Stimulated activated CD4-positive, alpha-beta T cell treated with anti-CD3 and anti-CD28 coated beads, Interleukin-4, amount 100 ng/mL, for 48 hours (primary cell): ENCODE measurements at regions not wholly inside any gene's neighbourhood (a gene's known extent, or its start where the extent isn't known, plus 50 kb on each side); places are given as distances from the start of the nearest gene placed in this dataset.
"Not testable (repeated sequence)": the region's sequence is repeated elsewhere in the genome, so short reads cannot be mapped to it uniquely, and the experiment has no call there.

Source experiments
- DNase-seq, 2 donors: peaks; one replicate each; pipeline ENCODE4 v3.0.0-alpha.2; 2020; ENCODE audit warnings: low read depth in 2 of 2

DNA sequence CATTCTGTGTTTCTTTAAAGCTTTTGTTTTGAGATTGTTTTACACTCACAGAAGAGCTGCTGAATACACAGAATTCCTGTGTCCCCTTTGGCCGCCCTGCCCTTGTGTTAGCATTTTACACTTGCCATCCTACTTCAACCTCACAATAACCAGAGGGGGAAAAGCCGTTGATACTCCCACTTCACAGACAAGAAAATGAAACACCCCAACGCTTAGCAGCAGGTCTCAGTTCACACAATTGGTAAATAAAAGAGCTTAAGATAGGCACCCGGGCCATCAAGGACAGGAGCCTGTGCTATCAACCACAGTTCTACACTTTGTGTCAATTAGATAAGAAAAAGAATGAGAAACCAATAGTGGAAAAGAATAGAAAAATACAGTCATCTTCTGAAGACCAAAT, 178.0 kb downstream of the SYK start:
- DNase-seq, result no peak

DNA sequence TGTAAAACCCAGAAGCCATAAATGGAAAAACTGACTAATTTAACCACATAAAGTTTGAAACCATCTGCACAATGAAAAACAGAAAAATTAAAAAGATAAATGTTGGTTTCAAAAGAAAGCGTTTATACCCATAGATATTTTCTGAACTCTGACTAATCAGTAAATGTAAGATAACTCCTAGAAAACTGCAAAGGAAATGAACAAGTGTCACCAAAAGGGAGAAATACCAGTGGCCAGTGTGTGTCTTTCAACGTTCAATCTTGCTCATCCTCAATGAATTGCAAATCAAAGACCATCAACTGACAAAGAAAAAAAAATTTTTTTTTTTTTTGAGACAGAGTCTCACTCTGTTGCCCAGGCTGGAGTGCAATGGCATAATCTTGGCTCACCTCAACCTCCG, 180.1 kb downstream of the SYK start:
- DNase-seq, result no peak

DNA sequence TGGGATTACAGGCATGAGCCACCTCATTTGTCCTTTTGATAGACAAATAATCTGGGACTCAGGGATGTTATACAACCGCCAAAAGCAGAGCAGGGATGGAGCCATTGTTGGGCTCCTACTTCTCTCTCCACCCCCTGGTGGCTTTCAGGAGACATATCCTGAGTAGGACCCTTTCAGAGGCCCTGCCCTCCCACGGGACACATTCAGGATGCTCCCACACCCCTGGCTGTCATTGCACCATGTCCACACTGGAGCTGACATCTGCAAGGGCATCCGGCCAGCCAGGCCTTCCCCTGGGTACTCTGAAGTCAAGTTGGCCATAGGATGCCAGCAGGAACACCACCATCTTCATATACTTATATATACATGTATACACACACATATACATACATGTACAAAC, 181.8 kb downstream of the SYK start:
- DNase-seq, result no peak

DNA sequence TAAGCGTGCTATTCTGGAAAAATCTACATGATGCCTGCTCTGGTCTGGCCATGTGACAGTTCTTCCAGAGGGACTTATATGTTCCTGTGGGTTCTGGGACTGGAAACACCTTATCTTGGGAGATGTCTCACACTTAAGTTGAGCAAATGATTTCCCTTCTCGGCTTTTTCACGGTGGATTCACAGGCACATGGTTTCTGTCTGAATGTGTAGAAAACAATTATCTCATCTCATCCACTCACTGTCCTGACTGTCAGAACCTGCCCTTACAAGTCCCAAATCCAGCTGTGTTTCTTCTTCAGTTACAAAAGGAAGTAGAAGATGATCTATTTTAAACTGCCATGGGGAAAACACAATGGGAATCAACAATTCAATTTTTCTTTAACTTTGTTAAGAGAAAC, 184.0 kb downstream of the SYK start:
- DNase-seq, result no peak

DNA sequence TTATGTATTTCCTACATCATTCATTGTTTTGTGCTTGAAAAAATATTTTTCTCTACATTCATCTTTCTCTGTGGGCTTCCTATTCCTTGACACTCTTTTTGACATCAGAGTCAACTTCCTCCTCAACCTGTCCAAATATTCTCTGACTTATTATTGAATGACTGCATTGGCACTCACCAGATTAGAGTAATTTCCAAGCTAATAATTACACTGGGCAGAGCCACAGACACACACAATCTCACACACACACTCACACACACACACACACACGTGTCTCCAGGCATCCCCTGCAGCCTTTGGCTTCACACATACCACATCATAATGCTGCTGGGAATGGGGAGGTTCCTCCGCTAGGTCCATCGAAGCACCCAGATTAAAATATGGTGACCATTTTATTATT, 184.5 kb downstream of the SYK start:
- DNase-seq, result no peak

DNA sequence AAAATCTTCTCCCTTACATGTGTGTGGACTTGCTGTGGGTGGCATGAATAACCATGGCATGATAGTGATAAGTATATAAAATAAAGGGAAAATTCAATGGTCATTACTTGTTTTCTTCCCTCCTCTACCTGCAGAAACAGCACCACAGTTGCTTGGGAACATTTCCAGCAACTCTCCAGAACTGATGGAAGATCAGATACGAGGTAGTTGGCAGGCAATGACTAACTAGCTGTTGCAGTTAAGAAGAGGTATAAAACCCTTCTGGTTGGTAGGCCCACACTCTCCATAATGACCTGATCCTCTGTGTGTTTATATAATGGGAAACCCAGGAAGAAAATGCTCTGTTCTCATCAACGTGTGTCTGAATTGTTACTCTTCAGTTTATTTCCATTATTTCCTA, 185.9 kb downstream of the SYK start:
- DNase-seq, result no peak

DNA sequence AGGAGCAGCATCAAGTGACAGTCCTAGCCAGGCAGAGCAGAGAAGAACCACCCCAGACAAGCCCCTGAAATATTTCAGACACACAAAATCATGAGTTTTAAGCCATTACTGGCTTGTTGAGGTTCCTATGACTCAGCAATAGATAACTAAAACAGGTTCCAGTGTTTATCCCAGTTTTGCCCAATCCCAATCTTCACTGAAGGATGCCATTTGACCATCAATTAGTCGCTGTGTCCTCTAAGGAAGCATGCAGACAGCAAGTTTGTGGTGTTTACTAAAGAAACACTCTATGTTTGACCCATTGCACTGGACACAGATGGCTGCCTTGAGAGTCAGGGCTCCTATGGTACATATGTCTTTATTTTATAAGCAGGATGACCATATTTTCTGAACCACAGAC, 186.7 kb downstream of the SYK start:
- no peak for DNase-seq

DNA sequence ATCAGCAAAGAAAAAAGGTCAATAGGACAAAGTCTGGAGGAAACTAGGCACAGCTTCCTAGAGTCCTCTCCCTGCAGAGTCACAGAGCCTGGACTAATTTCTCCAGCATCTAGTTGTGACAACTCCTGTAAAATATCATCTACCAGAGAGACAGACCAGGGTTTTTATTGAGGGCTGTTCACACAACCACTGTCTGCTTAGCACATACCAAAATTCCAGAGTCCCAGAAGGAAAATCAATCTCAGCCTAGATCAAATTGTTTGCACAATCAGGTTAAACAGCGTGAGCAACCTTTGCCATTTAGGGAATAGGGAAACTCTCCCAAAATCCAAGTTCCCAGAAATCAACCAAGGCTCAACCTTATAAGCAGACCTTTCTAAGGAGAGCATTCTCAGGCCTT, 190.3 kb downstream of the SYK start:
- DNase-seq, result no peak

DNA sequence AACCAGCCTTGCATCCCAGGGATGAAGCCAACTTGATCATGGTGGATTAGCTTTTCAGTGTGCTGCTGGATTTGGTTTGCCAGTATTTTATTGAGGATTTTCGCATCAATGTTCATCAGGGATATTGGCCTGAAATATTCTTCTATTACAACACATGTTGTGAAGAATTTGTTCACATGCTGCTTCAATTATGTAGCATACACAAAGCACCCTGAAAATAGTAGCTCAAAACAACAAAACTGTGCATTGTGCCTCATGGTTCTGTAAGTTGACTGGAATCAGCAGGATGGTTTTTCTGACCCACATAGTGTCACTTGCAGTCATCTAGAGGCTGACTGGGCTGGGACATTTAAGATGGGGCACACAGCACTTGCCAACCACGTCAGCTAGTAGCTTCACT, 193.9 kb downstream of the SYK start:
- DNase-seq, result no peak

DNA sequence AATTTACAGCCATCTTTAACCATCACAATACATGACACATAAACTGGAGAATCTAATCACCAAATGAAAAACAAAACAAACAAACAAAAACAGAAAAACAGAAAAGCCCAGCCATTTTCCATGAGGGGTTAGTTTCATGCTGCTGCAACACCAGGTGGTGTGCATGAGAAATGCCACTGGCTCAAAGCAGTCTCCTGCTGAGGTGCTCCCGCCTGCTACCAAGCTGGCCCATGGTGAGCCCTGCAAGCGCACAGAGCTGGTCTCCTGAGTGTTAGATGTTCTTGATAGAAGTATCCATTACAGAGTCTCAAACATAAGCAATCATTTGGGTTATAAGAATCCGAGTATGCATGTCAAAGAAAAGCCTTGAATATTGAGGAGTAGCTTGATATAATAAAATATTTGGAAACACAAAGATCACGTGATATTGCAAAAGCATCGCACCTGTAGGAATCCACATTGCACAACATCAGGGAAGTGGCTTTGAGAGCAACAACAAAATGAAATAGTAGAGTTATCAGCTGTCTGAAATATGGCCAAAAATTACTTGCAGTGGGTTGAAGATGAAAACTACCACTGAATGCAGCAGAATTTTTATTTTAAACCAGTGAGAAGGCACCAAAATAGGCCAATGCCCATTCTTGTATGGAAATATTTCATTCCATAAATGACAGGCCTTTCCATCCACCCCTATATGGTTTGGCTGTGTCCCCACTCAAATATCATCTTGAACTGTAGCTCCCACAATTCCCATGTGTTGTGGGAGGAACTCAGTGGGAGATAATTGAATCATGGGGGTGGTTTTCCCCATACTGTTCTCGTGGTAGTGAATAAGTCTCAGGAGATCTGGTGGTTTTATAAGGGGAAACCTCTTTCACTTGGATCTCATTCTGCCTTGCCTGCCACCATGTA, 194.8 kb downstream of the SYK start:
- DNase-seq, result no peak

DNA sequence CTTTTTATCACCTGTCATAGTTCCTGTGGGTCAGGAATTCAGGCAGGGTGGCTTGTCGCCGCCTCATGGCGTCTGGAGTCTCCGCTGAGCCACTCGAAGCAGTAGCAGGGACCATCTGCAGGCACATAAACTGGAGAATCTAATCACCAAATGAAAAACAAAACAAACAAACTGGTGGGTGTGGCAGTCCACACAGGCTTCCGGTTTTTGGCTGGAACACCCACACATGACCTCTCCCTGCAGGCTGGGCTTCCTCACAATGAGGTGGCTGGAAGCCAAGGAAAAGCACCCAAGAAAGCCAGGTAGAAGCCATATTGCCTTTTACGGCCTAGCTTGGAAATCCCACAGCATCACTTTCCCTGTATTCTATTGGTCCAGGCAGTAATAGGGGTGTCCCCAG, 197.0 kb downstream of the SYK start:
- no peak for DNase-seq

DNA sequence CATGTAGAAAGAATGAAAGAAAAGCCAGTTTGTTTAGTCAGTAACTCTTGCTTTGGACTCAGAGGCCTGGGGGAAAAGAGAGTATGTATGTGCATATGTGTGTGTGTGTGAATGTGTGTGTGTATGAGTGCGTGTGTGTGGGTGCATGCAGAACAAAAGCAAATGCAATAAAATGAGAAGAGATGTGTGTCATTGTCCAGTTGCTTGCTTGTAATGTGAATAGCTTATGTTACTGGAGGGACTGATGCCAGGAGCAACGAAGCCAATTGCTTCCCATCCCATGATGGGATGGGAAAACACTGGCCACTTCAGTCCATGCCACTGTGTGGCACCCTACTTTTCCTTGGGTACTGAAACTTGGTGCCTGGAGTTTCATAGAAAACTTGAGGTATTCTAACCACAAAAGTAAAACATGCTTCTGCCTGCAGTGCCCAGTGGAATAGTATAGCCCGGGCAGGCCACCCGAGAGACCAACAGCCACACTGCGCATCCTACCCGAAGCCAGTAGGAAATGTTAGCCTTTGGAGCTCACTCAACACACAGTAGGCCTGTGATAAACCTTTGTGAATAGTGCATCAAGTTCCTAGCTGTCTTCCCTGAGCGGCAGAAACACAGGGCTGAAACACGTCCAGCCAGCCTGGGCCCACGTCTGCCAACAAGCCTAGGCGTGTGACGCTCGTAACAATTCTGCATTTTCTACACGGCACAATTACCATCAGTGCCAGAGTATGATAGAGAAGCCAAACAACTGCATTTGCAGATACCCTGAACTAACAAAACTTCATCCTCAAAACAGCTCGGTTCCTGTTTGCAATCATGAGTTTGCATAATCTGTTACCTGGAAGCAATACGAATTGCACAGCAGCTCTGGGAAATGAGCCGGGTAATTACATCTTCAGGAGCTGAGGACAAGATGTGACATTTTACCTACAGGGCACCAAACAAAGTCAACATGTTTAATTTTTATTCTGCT, 198.1 kb downstream of the SYK start:
- DNase-seq, result no peak

DNA sequence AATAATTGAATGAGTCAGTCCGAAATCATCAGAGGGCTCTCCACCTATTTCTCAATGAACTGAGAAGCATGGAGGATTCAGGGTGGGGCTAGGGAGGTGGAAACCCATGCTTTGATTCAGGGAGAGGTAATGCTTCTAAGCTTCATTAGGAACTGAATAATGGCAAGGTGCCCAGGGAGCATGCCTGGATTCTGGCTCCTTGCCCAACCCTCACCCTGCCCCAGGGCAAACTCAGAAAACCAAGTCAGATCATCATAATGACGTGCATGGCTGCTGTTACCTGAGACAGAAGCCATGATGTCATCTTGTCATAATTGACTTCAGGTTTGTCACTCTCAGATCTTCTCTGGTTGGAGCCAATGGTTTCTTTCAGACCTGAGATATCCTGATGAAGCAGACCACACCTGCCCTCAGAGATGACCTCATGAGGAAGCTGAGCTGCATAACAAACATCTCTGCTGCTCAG, 199.6 kb downstream of the SYK start:
- DNase-seq, result no peak

DNA sequence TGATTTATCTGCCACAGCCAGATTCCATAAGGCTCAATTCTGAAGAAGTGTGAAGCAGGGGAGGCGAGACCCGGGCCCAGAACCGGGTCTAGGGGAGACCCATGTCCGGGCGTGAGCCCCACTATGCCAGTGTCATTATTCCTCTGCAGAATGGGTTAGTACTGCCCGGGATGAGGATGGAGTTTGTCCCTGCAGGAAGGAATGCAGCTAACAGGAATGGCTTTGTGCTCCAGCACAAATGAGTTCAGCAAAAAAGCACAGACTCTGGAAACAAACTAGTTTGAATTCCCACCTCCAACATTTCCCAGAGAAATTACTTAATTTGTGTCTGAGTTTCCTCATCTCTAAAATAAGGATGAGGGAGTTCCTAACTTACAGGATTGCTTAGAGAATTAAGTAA, 202.9 kb downstream of the SYK start:
- no peak for DNase-seq

DNA sequence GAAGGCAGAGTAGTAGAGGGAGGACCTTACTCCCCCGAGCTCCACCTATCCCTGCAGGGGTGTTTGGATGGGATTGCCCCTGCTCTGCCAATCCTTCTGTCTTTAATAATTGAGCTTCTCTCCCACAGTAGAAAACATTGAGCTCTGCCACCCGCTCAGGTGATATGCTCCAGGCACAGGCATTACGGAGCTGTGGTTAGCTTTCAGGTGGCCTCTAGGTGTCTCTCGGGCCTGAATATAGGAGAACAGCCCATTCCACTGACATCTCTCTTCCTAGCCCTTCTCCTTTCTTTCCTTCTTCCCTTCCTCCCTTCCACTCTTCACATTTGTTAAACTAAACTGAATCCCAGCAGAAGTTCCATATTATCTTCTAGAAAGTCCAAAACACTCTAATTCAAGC, 203.4 kb downstream of the SYK start:
- no peak for DNase-seq

DNA sequence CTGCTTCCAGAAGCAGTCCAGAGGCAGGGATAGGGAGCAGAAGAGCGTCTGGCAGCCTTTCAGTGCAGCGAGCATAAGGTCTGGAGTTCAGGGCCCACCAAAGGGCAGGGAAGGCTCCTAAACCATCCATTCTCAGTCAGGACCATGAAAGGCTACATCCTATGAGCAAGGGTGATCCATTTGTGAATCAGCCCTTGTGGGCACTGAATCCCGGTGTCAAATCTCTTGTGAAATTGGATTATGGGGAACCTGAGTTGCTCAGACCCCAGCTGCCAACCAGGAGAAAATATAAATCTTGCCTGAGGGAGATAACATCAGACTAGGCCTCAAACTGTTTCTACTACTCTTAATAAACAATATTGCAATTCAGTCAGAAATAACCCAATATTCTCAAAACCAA, 204.4 kb downstream of the SYK start:
- no peak for DNase-seq

DNA sequence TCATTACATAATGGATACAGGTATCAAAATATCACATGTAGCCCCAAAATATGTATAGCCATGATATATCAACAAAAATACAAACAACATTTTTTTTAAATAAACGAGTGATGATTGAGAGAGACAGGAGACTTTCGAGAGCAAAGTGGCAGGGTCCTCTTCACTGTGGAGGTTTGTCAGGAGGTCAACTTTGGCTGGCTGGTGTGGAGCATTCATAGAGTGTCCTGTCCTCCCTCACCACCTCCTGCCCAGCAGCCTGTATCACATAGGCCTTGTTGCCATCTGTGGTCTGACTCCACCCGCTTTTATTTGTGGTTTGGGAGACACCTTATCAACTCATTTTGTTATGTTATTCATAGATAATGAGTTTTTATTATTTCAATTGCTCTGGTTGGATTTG, 206.9 kb downstream of the SYK start:
- DNase-seq, result no peak

DNA sequence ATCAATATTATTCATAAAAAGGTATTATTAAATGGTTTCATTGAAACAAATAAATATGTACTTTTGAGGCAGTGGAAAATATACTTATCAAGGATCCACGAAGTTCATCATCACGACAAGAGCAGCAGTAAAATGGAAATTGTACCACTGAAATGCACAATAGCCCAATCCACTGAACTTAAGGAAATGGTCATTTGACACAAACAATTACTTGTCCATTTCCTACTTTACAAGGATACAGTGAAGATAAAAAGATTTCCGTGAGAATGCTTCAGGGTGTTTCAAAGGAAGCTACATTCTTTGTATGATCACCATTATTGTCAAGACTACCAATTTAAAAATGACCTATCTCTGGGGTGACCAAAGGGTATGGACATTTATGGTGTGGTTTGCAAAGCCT, 210.3 kb downstream of the SYK start:
- DNase-seq, result no peak

DNA sequence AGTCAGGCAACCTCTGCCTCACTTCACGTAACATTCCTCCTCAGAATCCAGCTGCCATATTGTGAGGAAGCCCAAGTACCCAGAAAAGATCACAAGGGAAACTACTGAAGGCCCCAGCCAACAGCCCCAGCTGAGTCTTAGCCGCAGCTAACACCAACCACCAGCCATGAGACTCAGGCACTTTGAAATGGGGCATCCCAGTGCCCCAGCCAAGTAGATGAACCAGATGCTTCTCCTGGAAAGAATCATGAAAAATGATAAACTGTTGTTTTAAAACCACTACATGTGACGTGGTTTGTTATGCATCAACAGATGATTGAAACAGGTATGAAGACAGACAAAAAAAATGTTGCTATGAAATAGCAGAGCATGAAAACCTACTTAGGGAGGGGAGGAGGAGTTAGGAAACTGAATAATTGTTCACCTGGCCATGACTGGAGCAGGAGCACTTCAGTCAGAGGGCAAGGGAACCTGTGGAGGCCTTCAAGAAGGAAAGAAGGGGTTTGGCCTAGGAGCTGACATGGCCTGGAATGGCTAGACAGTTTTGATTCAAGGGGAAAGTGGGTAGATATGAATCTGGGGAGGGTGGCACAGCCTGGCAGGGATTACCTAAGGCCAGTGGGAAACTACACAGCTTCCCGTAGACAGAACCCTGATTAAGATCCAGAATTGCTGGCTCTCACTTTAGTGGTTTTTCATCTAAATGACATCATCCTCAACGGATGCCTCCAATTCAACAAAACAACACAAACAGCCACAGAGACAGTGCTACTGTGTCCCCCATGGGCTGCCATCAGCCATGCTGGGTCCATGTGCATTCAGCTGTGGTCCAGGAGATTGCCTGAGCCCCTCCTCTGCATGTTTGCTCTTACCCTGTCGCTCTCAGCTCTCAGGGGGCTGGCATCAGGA, 211.6 kb downstream of the SYK start:
- no peak for DNase-seq

DNA sequence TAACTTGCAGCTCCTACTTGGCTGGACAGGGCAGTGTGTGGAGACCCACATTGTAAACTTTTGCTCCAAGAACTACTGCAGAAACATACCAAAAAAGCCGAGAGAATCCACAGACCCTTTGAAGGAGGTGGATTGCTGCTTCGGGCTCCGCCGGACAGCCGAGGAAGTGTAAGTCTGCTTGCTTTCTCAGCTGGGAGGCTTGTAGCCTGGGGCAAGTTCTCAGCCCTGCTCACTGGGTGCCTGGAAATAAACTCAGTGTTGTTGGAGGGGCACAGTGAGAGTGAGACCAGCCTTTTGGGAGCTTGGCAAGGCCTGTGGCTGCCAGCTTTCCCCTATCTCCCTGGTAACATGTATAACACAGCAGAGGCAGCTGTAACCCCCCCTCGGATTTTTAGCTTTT, 215.6 kb downstream of the SYK start:
- no peak for DNase-seq

DNA sequence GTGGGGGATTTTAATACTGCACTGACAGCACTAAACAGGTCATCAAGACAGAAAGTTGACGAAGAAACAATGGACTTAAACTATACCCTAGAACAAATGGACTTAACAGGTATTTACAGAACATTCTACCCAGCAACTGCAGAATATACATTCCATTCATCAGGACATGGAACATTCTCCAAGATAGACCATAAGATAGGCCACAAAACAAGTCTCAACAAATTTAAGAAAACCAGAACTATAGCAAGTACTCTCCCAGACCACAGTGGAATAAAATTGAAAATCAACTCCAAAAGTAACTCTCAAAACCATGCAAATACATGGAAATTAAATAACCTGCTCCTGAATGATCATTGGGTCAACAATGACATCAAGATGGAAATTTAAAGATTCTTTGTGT, 218.3 kb downstream of the SYK start:
- DNase-seq, result not testable (repeated sequence)

DNA sequence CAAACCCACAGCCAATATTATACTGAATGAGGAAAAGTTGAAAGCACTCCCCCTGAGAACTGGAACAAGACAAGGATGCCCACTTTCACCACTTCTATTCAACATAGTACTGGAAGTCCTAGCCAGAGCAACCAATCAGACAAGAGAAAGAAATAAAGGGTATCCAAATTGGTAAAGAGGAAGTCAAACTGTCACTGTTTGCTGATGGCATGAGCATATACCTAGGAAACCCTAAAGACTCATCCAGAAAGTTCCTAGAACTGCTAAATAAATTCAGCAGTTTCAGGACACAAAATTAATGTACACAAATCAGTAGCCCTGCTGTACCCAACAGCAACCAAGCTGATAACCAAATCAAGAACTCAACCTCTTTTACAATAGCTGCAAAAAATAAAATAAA, 220.0 kb downstream of the SYK start:
- not testable (repeated sequence) for DNase-seq
